Mesenchymal stem cell (in vitro differentiated cells and primary cell): ENCODE measurements at regions not wholly inside any gene's neighbourhood (a gene's known extent, or its start where the extent isn't known, plus 50 kb on each side); places are given as distances from the start of the nearest gene placed in this dataset.
A peak's percentile ranks its signal among the peaks of the same experiment; 100 is the strongest.

Experiments
- DNase-seq: peaks from one replicate; pipeline ENCODE4 v3.0.0-alpha.2; 2013
- H2AFZ ChIP-seq: one replicate; pipeline ENCODE4 v1.6.1; 2013; ENCODE audit warnings: low read depth, mild to moderate bottlenecking, control low read depth, inconsistent platforms, low read length, moderate library complexity
- H2AK5ac ChIP-seq: 2 replicates; pipeline ENCODE4 v1.6.1; 2013; ENCODE audit warnings: low read length, moderate library complexity, mild to moderate bottlenecking, inconsistent platforms; ENCODE audit not compliant: severe bottlenecking
- H2BK120ac ChIP-seq: one replicate; pipeline ENCODE4 v1.6.1; 2013; ENCODE audit warnings: low read depth, mild to moderate bottlenecking, inconsistent platforms, low read length, moderate library complexity
- H2BK12ac ChIP-seq, 2 experiments: one replicate each; pipeline ENCODE4 v1.6.1; 2013; ENCODE audit warnings: inconsistent platforms in 2 of 2, low read length in 2 of 2, mild to moderate bottlenecking in 2 of 2, moderate library complexity in 2 of 2, control low read depth in 1 of 2
- H2BK15ac ChIP-seq: one replicate; pipeline ENCODE4 v1.6.1; 2013; ENCODE audit warnings: mild to moderate bottlenecking, low read depth, inconsistent platforms; ENCODE audit not compliant: poor library complexity, severe bottlenecking
- H2BK5ac ChIP-seq: 2 replicates; pipeline ENCODE4 v1.6.1; 2013; ENCODE audit warnings: low read depth, mild to moderate bottlenecking, low read length, control low read depth, inconsistent platforms; ENCODE audit not compliant: poor library complexity, severe bottlenecking
- H3K14ac ChIP-seq, 2 experiments: one replicate each; pipeline ENCODE4 v1.6.1; 2013; ENCODE audit warnings: inconsistent platforms in 2 of 2, low read length in 2 of 2, control low read depth in 1 of 2, mild to moderate bottlenecking in 1 of 2, moderate library complexity in 1 of 2
- H3K18ac ChIP-seq, 2 experiments: one replicate each; pipeline ENCODE4 v1.6.1; 2013; ENCODE audit warnings: inconsistent platforms in 2 of 2, low read length in 2 of 2, control low read depth in 1 of 2, low read depth in 1 of 2, mild to moderate bottlenecking in 1 of 2
- H3K23ac ChIP-seq, 2 experiments: one replicate each; pipeline ENCODE4 v1.6.1; 2013; ENCODE audit warnings: inconsistent platforms in 2 of 2, low read length in 2 of 2, mild to moderate bottlenecking in 2 of 2, moderate library complexity in 2 of 2, control low read depth in 1 of 2
- H3K27ac ChIP-seq: 2 replicates; pipeline ENCODE4 v1.5.1; 2013; ENCODE audit warnings: mild to moderate bottlenecking, moderate library complexity, low read length, control low read depth, inconsistent platforms; ENCODE audit not compliant: poor library complexity, severe bottlenecking
- H3K27me3 ChIP-seq, 2 experiments: 2 replicates each; pipeline versions ENCODE4 v1.6.1 to v1.7.0; 2013; ENCODE audit warnings: low read length in 2 of 2, mild to moderate bottlenecking in 2 of 2, moderate library complexity in 2 of 2, control low read depth in 1 of 2, inconsistent platforms in 1 of 2; ENCODE audit not compliant: control insufficient read depth in 1 of 2, insufficient read depth in 1 of 2
- H3K36me3 ChIP-seq, 2 experiments: 2 replicates each; pipeline versions ENCODE4 v1.6.1 to v1.7.0; 2013; ENCODE audit warnings: low read length in 2 of 2, control low read depth in 1 of 2, inconsistent platforms in 1 of 2, low read depth in 1 of 2, mild to moderate bottlenecking in 1 of 2; ENCODE audit not compliant: insufficient read depth in 2 of 2, control insufficient read depth in 1 of 2
- H3K4ac ChIP-seq, 2 experiments: one replicate each; pipeline ENCODE4 v1.6.1; 2013; ENCODE audit warnings: inconsistent platforms in 2 of 2, low read length in 2 of 2, mild to moderate bottlenecking in 2 of 2, moderate library complexity in 2 of 2, control low read depth in 1 of 2, low read depth in 1 of 2
- H3K4me1 ChIP-seq: 2 replicates; pipeline ENCODE4 v1.6.1; 2013; ENCODE audit warnings: low read depth, low read length, control low read depth; ENCODE audit not compliant: control insufficient read depth, insufficient read depth
- H3K4me2 ChIP-seq: 2 replicates; pipeline ENCODE4 v1.6.1; 2013; ENCODE audit warnings: low read length, mild to moderate bottlenecking, inconsistent platforms; ENCODE audit not compliant: poor library complexity, severe bottlenecking
- H3K4me3 ChIP-seq, 2 experiments: 2 replicates each; pipeline versions ENCODE4 v1.5.1 to v1.7.0; 2013; ENCODE audit warnings: low read length in 2 of 2, mild to moderate bottlenecking in 2 of 2, control low read depth in 1 of 2, low read depth in 1 of 2; ENCODE audit not compliant: insufficient read depth in 1 of 2
- H3K79me1 ChIP-seq: replicated peaks from 2 replicates; pipeline ENCODE4 v1.6.1; 2013; ENCODE audit warnings: mild to moderate bottlenecking, control low read depth, low read length, inconsistent platforms; ENCODE audit not compliant: poor library complexity, severe bottlenecking
- H3K9ac ChIP-seq: 2 replicates; pipeline ENCODE4 v1.7.0; 2013; ENCODE audit warnings: mild to moderate bottlenecking, low read length, moderate library complexity
- H3K9me3 ChIP-seq: 2 replicates; pipeline ENCODE4 v1.7.0; 2013; ENCODE audit warnings: mild to moderate bottlenecking, low read length; ENCODE audit not compliant: control insufficient read depth
- H4K8ac ChIP-seq: one replicate; pipeline ENCODE4 v1.6.1; 2013; ENCODE audit warnings: inconsistent platforms, mild to moderate bottlenecking, low read length, moderate library complexity
- H4K91ac ChIP-seq: one replicate; pipeline ENCODE4 v1.6.1; 2013; ENCODE audit warnings: mild to moderate bottlenecking, low read length, inconsistent platforms
- WGBS: methylation state at CpG from one replicate; pipeline ENCODE4 v1.1.7; 2013; ENCODE audit warnings: mixed read lengths; 5-methylcytosine and 5-hydroxymethylcytosine counted together

DNA sequence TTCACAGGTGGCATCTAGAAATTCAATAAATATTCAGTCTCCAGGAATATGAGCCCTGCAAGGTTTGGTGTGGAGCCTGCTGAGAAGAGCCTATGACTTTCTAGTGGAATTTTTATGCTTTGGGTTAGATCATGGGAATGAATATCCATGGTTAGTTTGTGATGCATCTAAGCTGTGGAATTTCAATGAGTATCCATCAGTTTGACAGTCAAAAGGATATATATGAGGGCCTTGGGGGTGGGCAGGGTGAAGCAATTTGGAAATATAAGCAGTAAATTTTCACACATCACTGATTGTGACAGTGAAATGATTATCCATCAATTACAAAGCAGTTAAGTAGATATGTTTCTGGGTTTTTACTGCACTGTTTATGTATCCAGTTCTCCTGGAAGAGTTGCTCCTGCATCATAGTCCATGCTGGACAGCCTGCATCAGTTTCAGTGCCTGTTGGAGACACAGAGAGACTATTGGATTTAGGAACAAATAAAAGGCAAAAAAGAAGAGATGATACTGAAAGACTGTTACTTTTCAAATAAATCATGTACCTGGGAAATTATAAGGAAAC, 530.8 kb downstream of the MFSD1 start:
- H3K18ac ChIP-seq, result no peak overlapping the region

DNA sequence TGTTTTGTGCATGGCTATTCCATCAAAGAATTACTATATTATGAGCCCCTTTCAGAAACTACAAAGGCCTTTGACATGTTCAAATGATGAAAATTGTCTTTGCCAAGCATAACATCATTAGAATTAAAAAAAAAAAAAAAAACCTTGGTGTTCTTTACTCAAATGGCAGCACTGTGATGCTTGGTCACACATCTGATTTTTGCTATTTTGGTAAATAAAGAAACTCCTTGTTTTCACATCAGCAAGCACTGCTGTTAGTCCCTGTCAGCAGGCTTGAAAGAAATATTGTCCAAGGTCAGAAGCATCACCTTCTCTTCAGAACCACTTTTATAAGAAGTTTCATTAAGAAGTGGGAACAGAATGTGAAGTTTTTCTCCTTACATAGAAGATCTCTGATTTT, 537.3 kb downstream of the MFSD1 start:
- Histone ChIP-seq H3K27me3 (no peaks in the 10 kb centered on the region), H3K4me3 (no peak overlapping the region), H2BK12ac (no peak overlapping the region), H3K4me1 (no peaks in the 10 kb centered on the region), H3K9ac (no peak overlapping the region), H3K9me3 (peaks cover 22% of the 10 kb centered on the region), H2BK5ac (no peak overlapping the region), H3K4me2 (no peak overlapping the region), H3K79me1 (no peaks in the 10 kb centered on the region), H3K36me3 (no peaks in the 10 kb centered on the region), H4K91ac (no peak overlapping the region), H2BK15ac (no peak overlapping the region), H3K18ac (no peak overlapping the region), H4K8ac (no peak overlapping the region), H2AK5ac (no peak overlapping the region), H3K4ac (no peak overlapping the region), H3K23ac (no peak overlapping the region), H2AFZ (no peak overlapping the region), H3K27ac (no peak overlapping the region), H3K14ac (no peak overlapping the region), H2BK120ac (no peak overlapping the region)
- DNase-seq, result no peak

More for the DNA sequence above, 530.8 kb downstream of the MFSD1 start:
- no peaks in the 10 kb centered on the region for H3K9me3 ChIP-seq
- no peak overlapping the region for H3K23ac ChIP-seq
- no peak overlapping the region for H2BK12ac ChIP-seq
- H3K9ac ChIP-seq, result no peak overlapping the region
- no peak overlapping the region for H3K4ac ChIP-seq
- H3K79me1 ChIP-seq, result no peaks in the 10 kb centered on the region
- H3K4me2 ChIP-seq, result no peak overlapping the region
- H2AFZ ChIP-seq, result no peak overlapping the region
- no peak overlapping the region for H3K4me3 ChIP-seq
- no peak overlapping the region for H4K8ac ChIP-seq
- no peak overlapping the region for H2AK5ac ChIP-seq
- no peak overlapping the region for H3K27ac ChIP-seq
- H3K27me3 ChIP-seq, result no peaks in the 10 kb centered on the region
- DNase-seq, result no peak
- H4K91ac ChIP-seq, result no peak overlapping the region
- no peaks in the 10 kb centered on the region for H3K36me3 ChIP-seq
- H3K4me1 ChIP-seq, result no peaks in the 10 kb centered on the region
- H2BK120ac ChIP-seq, result no peak overlapping the region
- no peak overlapping the region for H2BK15ac ChIP-seq
- peak overlapping the region; percentile 8 for H2BK5ac ChIP-seq
- no peak overlapping the region for H3K14ac ChIP-seq

DNA sequence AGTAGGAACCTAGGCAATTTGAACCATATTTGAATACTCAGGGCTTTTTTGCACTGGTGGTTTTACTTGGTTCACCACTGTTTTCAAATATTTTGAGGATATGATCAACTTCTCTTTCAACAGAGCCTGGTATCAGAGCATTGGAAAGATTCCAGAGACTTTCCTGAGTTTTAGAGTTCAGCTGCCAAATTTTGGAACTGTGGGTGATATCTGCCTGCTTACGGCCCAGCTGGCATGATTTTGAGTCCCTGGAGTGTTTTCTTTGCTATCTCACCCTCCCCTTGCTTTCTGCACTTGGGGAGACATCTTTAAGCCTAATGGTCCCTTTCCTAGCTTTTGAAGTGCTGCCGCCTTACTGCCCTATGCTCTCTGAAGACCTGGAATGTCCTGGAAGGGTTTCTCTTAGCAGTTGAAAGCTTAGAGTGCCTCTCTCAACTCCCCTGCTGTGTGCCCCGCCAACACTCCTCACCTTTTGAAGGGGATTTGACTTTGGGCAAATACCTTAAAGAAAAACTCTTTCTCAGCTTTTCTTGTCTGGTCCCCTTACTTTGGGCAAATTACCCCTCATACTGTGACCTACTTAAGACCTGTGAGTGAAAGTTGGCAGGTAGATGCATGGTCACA, 539.1 kb downstream of the MFSD1 start:
- no peak for DNase-seq
- no peak overlapping the region for H3K23ac ChIP-seq
- no peak overlapping the region for H2BK5ac ChIP-seq
- H3K4me1 ChIP-seq, result no peaks in the 10 kb centered on the region
- H3K4ac ChIP-seq, result no peak overlapping the region
- H3K18ac ChIP-seq, result no peak overlapping the region
- H3K4me2 ChIP-seq, result no peak overlapping the region
- no peak overlapping the region for H3K9ac ChIP-seq
- H3K27ac ChIP-seq, result no peak overlapping the region
- H2BK15ac ChIP-seq, result no peak overlapping the region
- WGBS, result 81% methylated on average over 3 of the region's 3 CpGs
- H4K8ac ChIP-seq, result no peak overlapping the region
- H3K9me3 ChIP-seq, result peaks cover 22% of the 10 kb centered on the region
- H3K36me3 ChIP-seq, result no peaks in the 10 kb centered on the region
- H3K27me3 ChIP-seq, result no peaks in the 10 kb centered on the region
- H2BK120ac ChIP-seq, result no peak overlapping the region
- H4K91ac ChIP-seq, result no peak overlapping the region
- H2AK5ac ChIP-seq, result no peak overlapping the region
- H3K79me1 ChIP-seq, result no peaks in the 10 kb centered on the region
- H3K14ac ChIP-seq, result no peak overlapping the region
- H3K4me3 ChIP-seq, result no peak overlapping the region
- no peak overlapping the region for H2BK12ac ChIP-seq
- no peak overlapping the region for H2AFZ ChIP-seq

DNA sequence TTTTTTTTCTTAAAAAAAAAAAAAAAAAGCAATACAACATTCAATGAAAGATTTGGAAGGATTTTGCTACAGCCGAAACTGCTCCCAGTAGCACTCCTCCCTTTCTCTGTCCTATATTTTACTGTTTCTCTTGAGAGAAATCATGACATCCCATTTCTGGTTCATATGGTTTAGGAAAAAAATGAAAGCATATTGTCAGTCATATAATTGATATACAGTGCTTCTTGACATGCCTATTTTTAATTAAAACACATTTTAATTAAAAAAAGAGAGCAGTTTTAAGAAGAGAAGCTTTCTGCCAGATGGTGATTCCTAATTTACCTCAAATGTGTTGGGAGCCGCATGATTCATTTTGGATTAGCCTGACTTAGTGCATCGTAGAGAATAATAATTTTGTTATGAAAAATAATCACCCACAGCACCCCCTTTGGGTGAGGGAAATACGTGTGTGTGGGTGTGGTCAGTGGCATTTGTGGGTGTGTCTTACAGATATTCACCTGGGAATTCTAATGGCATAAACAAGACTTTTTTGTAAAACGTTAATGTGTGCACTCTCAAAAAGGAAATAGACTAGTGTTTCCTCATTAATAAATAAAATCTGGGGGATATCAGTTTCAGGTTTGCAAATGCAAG, 544.5 kb downstream of the MFSD1 start:
- Histone ChIP-seq H2BK120ac (no peak overlapping the region), H3K79me1 (no peaks in the 10 kb centered on the region), H3K23ac (no peak overlapping the region), H2BK5ac (no peak overlapping the region), H2AK5ac (no peak overlapping the region), H2BK12ac (no peak overlapping the region), H3K27ac (no peak overlapping the region), H3K9me3 (peaks cover 4% of the 10 kb centered on the region), H3K18ac (no peak overlapping the region), H3K4me2 (no peak overlapping the region), H4K91ac (no peak overlapping the region), H3K9ac (no peak overlapping the region), H3K36me3 (no peaks in the 10 kb centered on the region), H2AFZ (no peak overlapping the region), H3K14ac (no peak overlapping the region), H3K27me3 (no peaks in the 10 kb centered on the region), H3K4me3 (no peak overlapping the region), H4K8ac (no peak overlapping the region), H2BK15ac (no peak overlapping the region), H3K4me1 (no peaks in the 10 kb centered on the region), H3K4ac (no peak overlapping the region)
- no peak for DNase-seq
- WGBS, result 100% methylated on average over 1 of the region's 5 CpGs
